ENCODE measurements at regions not wholly inside any gene's neighbourhood (a gene's known extent, or its start where the extent isn't known, plus 50 kb on each side); places are given as distances from the start of the nearest gene placed in this dataset.
A peak's percentile ranks its signal among the peaks of the same experiment; 100 is the strongest.

GRCh38 chr11:112751772-112752171 lies 209.4 kb upstream of the NCAM1 start:
- DNase-seq (ENCODE audit: low spot score), result no peak

- DNase-seq (ENCODE audit: low spot score), result no peak
Measured at GRCh38 chr11:112752563-112752962, 208.7 kb upstream of the NCAM1 start.

GRCh38 chr11:112753706-112754105 lies 207.5 kb upstream of the NCAM1 start:
- no peak for DNase-seq (ENCODE audit: low spot score)

GRCh38 chr11:112759418-112759817 lies 201.8 kb upstream of the NCAM1 start:
- DNase-seq (ENCODE audit: low spot score), result no peak

GRCh38 chr11:112760396-112761059 lies 200.7 kb upstream of the NCAM1 start:
- peak; percentile 62 for DNase-seq (ENCODE audit: low spot score)

- DNase-seq (ENCODE audit: low spot score), result no peak
Measured at GRCh38 chr11:112761911-112762706, 199.1 kb upstream of the NCAM1 start.

- DNase-seq (ENCODE audit: low spot score), result no peak
Measured at GRCh38 chr11:112762707-112763090, 198.5 kb upstream of the NCAM1 start.

GRCh38 chr11:112765337-112765736 lies 195.9 kb upstream of the NCAM1 start:
- DNase-seq (ENCODE audit: low spot score), result no peak

- DNase-seq (ENCODE audit: low spot score), result no peak
Measured at GRCh38 chr11:112769170-112769569, 192.1 kb upstream of the NCAM1 start.

- DNase-seq (ENCODE audit: low spot score), result no peak
Measured at GRCh38 chr11:112769584-112769983, 191.6 kb upstream of the NCAM1 start.

- no peak for DNase-seq (ENCODE audit: low spot score)
Measured at GRCh38 chr11:112770033-112770432, 191.2 kb upstream of the NCAM1 start.

- peak; percentile 95 for DNase-seq (ENCODE audit: low spot score)
Measured at GRCh38 chr11:112770487-112770886, 190.7 kb upstream of the NCAM1 start.

GRCh38 chr11:112771851-112772250 lies 189.4 kb upstream of the NCAM1 start:
- no peak for DNase-seq (ENCODE audit: low spot score)

GRCh38 chr11:112773264-112773663 lies 188.0 kb upstream of the NCAM1 start:
- DNase-seq (ENCODE audit: low spot score), result peak; percentile 66

- no peak for DNase-seq (ENCODE audit: low spot score)
Measured at GRCh38 chr11:112776834-112777233, 184.4 kb upstream of the NCAM1 start.

- DNase-seq (ENCODE audit: low spot score), result no peak
Measured at GRCh38 chr11:112777283-112777751, 183.9 kb upstream of the NCAM1 start.

- no peak for DNase-seq (ENCODE audit: low spot score)
Measured at GRCh38 chr11:112778091-112778876, 182.9 kb upstream of the NCAM1 start.

- no peak for DNase-seq (ENCODE audit: low spot score)
Measured at GRCh38 chr11:112778877-112779266, 182.3 kb upstream of the NCAM1 start.

GRCh38 chr11:112780351-112781087 lies 180.7 kb upstream of the NCAM1 start:
- DNase-seq (ENCODE audit: low spot score), result no peak

GRCh38 chr11:112783945-112784322 lies 177.3 kb upstream of the NCAM1 start:
- DNase-seq (ENCODE audit: low spot score), result no peak

- peak; percentile 71 for DNase-seq (ENCODE audit: low spot score)
Measured at GRCh38 chr11:112784323-112785073, 176.7 kb upstream of the NCAM1 start.

Data from Ammon's horn (tissue), 1 donor.